GM12873 (cell line): ENCODE measurements at regions not wholly inside any gene's neighbourhood (a gene's known extent, or its start where the extent isn't known, plus 50 kb on each side); places are given as distances from the start of the nearest gene placed in this dataset.

ENCODE experiments used
- CTCF ChIP-seq: IDR thresholded peaks from 2 replicates; pipeline ENCODE4 v1.5.1; 2012; ENCODE audit warnings: low read depth, mild to moderate bottlenecking, moderate library complexity, low read length, control low read depth; ENCODE audit not compliant: insufficient read depth; ENCODE audit errors: missing control alignments

GRCh38 chr5:168006456-168007130, 284.9 kb upstream of the WWC1 start:
- no peak for TF ChIP-seq CTCF

DNA sequence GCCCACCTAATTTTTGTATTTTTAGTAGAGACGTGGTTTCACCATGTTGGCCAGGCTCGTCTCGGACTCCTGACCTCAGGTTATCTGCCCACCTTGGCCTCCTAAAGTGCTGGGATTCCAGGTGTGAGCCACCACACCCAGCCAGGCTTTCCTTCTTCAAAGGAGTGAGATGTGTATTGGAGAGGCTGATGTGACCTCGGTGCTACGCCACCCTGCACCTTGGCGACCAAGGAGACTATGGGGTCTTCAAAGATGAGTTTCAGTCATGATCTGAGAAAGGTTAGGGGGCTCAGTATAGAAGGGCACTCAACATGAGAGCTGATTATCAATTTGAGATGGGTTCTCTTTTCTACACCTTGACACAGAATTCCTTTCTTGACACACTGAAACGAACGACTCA, 284.2 kb upstream of the WWC1 start:
- no peak for TF ChIP-seq CTCF

DNA sequence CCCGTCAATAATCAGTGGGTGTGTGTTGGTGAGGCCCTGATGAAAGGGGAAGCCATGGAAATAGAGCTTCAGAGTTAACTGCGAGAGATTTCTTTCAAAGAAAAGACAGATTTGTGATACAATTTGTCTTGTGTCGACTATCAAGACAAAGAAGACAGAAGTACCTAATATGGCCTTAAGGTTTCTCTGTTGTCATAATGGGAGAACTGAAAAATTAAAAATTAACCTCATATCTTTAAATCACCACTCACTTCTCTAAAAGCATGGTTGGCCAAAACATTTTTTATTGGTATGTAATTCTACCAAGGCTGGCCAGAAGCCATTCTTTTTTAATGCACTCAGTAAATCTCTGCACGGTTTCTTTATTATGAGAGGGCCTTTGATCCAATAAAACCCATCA, 282.9 kb upstream of the WWC1 start:
- TF ChIP-seq CTCF, result no peak

GRCh38 chr5:168011096-168011495, 280.3 kb upstream of the WWC1 start:
- TF ChIP-seq CTCF, result no peak

GRCh38 chr5:168012006-168012405, 279.4 kb upstream of the WWC1 start:
- TF ChIP-seq CTCF, result no peak

DNA sequence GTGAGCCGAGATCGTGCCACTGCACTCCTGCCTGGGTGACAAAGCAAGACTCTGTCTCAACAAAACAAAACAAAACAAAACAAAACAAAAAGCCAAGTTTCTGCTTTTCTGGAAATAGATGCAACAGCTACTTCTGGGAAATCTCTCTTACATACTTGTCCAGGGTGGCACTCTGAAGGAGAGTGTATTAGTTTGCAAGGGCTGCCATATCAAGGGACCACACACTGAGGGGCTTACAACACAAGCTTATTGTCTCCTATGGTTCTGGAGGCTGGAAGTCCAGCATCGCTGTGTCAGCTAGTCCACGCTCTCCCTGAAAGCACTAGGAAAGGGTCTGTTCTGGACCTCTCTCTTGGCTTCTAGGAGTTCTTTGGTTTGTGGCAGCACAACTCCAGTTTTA, 277.9 kb upstream of the WWC1 start:
- no peak for TF ChIP-seq CTCF

DNA sequence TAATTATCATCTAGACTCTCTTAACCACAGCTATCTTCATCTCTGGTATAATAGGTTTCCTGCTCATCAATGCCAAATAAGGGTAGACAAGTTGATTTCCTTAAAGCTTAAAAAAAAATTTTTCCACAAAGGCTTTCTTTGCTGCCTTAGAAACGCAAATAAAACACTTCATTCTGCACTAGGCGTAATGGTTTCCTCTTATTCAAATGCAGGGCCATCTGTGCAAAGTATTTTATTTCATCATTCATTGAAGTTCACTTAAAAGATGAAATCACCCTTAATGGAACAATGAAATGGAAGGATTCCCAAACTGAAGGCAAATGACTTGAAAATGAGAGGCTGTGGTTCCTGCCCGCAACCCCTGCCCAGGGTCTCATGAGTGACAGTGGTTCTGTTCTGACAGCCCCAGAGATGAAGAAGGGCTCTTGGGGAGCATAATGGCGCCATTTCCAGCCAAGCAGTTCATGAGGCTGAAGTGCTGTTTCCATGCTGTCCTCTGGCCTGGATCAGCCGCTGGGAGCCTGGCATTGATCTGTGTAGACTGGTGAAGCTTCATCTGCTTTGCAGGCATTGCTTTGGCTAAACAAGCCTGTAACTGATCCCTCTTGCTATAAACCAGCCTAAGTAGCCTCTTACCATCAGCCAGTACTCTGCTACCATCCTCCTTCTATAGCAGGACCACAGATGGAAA, 276.9 kb upstream of the WWC1 start:
- no peak for TF ChIP-seq CTCF
